Heart left ventricle (tissue), 13 donors: ENCODE measurements at regions not wholly inside any gene's neighbourhood (a gene's known extent, or its start where the extent isn't known, plus 50 kb on each side); places are given as distances from the start of the nearest gene placed in this dataset.

ENCODE experiments used
- CTCF ChIP-seq, 12 donors: fragments of 200-600 bp; sonication (generic) in 4 of 12; IDR thresholded peaks; one replicate each; pipeline versions ENCODE4 v1.5.0 to v1.8.0; 2018 to 2022; ENCODE audit warnings: antibody characterized with exemption in 12 of 12, mild to moderate bottlenecking in 5 of 12
- POLR2A ChIP-seq, 2 donors: fragments of 450-650 bp; IDR thresholded peaks; one replicate each; pipeline ENCODE4 v1.6.1; 2017; ENCODE audit warnings: antibody characterized with exemption in 2 of 2, mild to moderate bottlenecking in 2 of 2, moderate library complexity in 2 of 2
- donor health status: ischemic (EF 13 %, LVEDD 7.1; RV severe dilation, severe dysfunction).
- donor health status: DM: no; HTN: yes; CAD: no.
- donor health status: DM: no; HTN: no; CAD: no.
- donor health status: ischemic (EF 25% LVEDD 6.9; RV normal size, moderate dysfunction).
- donor health status: ischemic (EF 25% LVEDD 5.7; RV mildly dilated, moderate dysfunction).
- donor health status: ischemic (EF 35%, LVEDD 5.7; RV mildly dilated, moderate dysfunction).
- donor health status: nonischemic (EF 11% LVEDD 7.7; RV severe dilation, severe dysfunction).
- donor health status: DM: yes; HTN: yes; CAD: no.
- donor health status: PGD.
- donor health status: ischemic (EF 29% LVEDD 5.4; RV normal size, mild dysfunction).
- donor health status: nonischemic (EF 23%, LVEDD 6.1; RV moderate dilation, normal function).

GRCh38 chr5:87210743-87211142, 56.9 kb upstream of the RASA1 start:
- TF ChIP-seq POLR2A (IDR thresholded peaks at IDR 0.05): no peak
- TF ChIP-seq CTCF (IDR thresholded peaks at IDR 0.05): no peak
